HG03064 (cell line): ENCODE measurements at regions not wholly inside any gene's neighbourhood (a gene's known extent, or its start where the extent isn't known, plus 50 kb on each side); places are given as distances from the start of the nearest gene placed in this dataset.

Experiments used
- ATAC-seq: cut with Tn5 transposase; IDR thresholded peaks from one replicate; pipeline ENCODE4 v1.9.1; 2021; ENCODE audit warnings: low read depth; ENCODE audit not compliant: unreplicated experiment

- no peak for ATAC-seq
These were observed 210.0 kb downstream of the QDPR start for GRCh38 chr4:17301869-17302268.

DNA sequence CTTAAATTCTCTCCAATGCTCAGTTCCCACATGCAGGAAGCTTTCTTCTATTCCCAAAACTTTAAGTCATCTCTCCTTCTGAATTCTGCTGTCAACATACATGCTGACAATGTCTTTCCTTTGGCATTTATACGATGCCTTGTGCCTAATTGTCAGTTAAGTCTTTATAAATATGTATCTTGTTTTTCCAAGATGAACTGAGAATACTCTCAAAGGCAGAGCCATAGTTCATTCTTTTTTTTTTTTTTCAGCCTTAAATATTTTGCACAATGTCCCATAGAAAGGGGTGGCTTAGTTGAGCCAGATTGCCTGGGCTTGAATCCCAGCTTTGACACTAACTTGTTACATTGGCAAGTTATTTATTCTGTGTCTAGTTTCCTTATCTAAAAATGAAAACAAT is 210.6 kb downstream of the QDPR start:
- no peak for ATAC-seq

DNA sequence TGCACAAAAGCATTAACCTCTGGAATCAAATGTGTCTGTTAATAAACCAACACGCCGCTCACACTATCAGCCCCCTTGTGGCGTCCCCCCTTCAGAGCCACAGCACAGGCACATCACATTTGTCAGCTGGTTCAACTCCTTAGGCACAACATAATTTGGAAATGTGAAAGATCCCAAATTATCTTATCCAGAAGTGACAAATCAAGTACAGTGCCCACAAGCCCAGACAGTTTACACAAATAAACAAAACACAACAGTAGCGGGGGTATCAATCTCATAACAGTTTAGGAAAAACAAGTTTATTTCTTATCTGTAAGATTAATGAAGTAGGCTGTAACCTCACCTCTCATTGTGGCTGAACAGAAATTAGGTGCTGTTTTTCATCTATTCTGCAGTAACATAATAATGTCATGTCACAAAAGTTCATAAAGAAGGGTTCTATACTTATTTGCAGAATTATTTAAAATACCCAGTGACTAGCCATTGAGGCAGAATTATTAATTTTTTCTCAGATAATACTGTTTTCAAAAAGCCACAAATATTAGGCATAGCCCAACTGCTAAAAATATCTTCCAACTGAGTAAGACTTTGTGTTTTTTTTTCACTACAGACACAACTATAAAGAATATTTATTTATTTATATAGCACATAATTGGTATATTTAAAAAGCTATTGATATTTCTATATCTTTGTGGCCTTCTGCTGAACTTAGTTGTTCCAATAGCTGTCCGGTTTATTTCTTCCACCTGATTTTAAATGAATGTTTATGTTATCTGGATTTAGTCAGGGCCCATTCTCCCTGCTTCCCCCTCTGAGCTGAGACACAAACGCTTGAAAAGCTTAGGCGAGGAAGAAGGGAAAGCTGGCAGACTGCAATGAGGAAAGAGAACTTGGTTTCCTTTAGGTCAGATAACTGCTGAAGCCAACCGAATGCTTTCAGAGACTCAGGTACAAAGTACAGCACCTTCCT is 214.7 kb downstream of the QDPR start:
- ATAC-seq: no peak

DNA sequence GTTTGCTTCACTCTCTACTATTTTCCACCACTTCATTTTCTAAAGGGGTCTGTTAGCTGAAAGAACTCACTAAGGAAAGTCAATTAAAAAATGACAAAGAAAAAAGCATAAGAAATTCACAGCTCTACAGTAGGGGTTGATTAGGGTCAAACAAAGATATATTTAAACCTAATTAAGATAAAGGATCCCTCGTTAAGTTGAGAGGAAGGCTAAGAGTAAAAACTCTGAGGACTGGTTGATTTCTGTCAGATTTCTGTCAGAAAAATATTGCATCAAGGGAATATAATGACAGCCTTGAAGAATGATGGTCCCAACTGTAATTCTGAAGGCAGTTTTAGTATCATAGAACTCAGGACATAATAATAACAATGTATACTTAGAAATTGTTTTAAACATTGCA is 218.0 kb downstream of the QDPR start:
- no peak for ATAC-seq

DNA sequence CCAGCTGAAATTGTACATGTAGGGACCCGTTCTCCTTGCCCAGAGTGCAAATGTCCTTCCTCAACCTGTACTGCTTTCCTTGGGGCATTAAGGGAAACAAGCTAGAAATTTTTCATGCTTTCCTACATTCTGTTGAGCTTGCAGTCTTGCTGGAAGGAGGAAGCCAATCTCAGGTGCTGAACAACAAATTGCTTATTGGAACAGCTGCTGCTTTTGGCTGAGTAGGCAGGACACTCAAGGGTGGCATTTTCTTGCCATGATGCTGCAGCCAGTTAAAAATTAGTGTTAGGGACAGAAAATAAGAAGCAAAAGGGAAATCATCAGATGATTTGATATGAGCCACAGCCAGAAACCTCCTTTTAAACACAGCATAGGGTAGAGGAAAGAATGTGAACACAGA is 223.7 kb downstream of the QDPR start:
- no peak for ATAC-seq

GRCh38 chr4:17286752-17287460 is 225.0 kb downstream of the QDPR start:
- no peak for ATAC-seq

- ATAC-seq: no peak
These were observed 226.1 kb downstream of the QDPR start for GRCh38 chr4:17285747-17286146.

DNA sequence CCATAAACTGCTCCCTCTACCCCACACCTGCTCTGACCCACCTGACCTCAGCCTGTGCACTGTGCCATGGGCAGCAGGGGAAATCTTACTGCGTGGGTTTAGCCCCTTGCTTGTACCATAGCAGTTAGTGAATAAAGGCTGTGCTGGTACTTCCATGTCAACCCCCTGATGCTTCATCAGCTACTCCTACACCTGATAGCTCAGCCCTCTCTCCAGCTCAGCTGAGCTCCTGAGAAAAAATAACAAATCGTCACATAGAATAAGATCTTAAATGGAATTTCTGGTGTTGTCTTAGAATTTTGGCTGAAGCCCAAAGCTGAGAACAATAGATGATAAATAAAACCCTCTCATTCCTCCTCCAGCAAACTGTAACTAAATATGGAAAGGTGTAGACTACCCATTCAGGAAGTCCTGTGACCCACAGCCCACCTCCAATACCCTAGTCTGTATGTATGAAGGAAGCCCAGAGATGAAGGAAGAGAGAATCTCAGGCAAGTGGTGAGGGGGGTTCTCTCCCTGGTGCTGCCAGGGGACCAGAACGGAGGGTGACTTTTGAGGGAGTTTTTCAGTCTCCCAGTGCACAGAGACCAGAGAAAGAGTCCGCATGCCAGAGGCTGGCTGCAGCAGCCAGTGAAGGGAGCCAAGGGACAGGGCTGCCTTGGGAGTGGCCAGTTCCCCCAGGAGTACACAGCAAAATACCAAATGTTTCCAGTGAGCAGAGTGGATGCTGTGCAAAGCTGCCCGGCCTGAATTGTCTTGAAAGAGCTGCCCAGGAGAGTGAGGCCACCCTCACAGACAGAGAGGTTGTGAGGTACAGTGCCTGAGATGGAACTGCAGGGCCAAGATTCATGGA is 227.3 kb downstream of the QDPR start:
- ATAC-seq: no peak

DNA sequence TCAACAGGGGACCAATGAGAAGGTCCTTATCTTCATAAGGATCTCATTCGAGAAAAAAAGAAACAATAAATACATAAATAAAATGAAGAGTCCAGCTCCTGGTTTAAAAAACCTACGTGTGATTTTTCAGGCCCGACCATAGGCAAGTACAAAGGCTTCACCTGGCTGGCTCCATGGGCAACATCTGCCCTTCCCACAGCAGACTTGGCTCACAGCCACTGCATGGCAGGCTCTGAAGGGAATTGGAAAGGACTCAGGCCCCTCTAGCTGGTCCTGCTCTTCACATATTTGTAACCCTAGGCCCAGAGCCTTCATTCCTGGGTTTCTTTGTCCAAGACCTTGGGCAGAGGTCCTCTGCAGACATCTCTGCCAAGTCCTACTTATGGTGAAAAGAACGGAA is 228.1 kb downstream of the QDPR start:
- ATAC-seq: no peak

DNA sequence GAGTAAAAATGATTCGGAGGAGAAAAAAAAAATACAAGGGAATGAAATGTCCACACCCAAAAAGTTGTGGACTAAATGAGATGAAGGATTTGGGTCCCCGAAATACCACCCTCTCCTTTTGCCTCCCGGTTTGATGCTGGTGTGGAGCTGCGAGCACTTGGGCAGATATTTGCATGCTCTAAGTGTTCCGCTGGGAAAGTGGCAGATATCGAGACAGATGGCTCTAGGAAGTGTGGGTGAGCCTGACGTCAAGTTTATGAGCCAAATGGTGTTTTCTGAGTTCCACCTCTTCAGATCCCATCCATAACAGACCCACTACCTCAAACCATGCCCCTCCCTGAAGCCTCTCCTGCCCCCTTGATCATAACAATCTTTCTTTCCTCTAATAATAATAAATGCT is 228.6 kb downstream of the QDPR start:
- ATAC-seq: no peak

GRCh38 chr4:17280261-17281018 is 231.4 kb downstream of the QDPR start:
- no peak for ATAC-seq

- no peak for ATAC-seq
These were observed 235.1 kb downstream of the QDPR start for GRCh38 chr4:17276776-17277175.

DNA sequence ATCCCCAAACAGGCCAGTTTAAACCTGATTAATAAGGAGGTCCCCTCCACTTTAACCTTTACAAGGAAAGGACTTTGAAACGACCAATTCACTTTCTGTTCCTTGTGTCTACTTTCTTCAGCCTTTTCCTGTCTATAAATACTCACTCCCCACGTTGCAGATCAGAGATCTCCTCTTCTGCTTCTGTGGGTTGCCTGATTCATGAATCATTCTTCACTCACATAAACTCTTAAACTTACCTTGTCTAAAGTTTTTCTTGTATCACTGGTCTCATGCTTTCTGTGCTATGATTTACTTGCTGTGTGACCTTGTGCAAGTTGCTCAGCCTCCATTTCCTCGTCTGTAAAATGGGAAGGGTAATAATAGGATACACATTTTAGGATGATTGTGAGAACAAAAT is 236.1 kb downstream of the QDPR start:
- no peak for ATAC-seq

GRCh38 chr4:17273047-17273446 is 238.8 kb downstream of the QDPR start:
- ATAC-seq: no peak

DNA sequence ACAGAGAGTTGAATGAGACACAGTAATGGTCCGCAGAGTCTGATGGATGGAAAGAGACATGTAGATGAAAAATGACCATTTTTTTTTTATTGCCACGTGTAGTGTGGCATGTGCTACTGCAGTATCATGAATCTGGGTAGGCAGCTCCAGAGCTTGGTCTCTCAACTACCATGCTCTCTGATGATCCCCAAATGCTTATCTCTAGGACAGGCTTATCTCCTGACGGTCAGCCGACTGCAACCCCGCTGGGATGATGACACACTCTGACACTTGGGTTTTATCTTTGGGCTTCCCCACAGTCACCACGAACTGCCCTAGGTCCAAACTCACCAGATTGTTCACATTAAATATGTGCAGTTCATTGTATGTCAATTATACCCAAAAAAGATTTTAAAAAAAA is 239.7 kb downstream of the QDPR start:
- no peak for ATAC-seq

- no peak for ATAC-seq
These were observed 246.2 kb downstream of the QDPR start for GRCh38 chr4:17265653-17266052.

DNA sequence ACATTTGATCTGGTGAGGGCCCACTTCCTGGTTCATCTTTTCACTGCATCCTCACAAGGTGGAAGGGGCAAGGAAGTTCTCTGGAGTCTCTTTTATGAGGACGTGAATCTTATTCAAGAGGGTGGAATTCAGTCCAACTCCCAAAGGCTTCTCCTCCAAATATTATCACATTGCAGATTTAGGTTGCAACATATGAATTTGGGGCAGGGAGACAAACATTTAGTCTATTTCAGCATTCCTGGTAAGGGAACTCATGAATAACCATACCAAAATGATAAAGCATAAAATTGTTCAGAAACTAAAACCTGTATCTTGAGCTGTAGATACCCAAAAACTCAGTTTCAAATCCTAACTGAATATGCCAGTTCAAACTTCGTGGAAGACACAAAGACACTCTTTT is 246.8 kb downstream of the QDPR start:
- no peak for ATAC-seq

DNA sequence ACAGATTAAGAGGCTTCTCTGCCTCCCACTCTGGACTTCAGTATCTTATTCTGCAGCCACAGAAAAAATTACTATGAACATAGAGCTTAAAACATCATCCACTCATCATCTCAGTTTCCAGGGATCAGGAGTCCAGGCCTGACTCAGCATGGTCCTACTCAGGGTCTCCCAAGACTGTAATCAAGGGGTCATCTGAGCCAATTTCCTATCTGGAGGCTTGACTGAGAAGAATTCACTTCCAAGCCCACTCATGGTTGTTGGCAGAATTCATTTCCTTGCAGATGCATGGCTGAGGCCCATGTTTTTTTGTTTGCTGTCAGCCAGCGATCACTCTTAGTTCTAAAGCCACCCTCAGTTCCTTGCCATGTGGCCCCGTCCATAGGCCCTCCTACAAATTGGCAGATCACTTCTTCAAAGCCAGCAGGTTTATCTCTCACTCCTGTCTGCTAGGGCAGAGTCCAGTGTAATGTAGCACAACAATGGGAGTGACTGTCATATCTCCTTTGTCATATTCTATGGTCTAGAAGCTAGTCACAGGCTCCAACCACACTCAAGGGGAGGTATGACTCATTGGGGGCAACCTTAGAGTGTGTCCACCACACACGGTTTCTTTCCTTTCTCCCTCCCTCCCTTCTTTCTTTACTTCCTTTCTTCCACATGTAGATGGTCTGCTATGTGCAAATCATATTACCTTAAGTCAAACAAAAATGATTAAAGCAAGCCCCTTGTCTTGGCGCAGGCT is 251.6 kb downstream of the QDPR start:
- no peak for ATAC-seq

DNA sequence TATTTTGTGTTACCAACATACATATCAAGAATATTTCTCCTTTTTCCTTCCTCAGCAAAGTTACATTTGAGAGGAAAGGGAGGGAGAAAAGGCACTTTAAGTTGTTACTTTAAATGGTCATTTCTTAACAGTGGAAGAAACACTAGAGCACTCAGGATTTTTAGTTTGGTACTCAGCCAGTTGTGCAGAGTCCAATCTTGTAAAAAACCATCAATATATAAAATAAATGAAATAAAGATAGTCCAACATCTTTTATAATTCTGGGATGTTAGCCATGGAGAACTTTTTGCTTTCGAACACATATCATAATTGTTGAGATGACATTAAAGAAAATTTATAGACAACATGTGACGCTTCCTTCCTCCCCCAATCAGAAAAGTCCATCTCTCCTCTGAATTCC is 253.8 kb downstream of the QDPR start:
- ATAC-seq: no peak

- no peak for ATAC-seq
These were observed 259.8 kb downstream of the QDPR start for GRCh38 chr4:17252131-17252530.
